Muscle of back (tissue), 3 donors: ENCODE measurements at regions not wholly inside any gene's neighbourhood (a gene's known extent, or its start where the extent isn't known, plus 50 kb on each side); places are given as distances from the start of the nearest gene placed in this dataset.

Experiments
- DNase-seq, 3 donors: peaks; one replicate each; pipeline versions ENCODE4 v3.0.0 to v3.0.0-alpha.2; 2013

DNA sequence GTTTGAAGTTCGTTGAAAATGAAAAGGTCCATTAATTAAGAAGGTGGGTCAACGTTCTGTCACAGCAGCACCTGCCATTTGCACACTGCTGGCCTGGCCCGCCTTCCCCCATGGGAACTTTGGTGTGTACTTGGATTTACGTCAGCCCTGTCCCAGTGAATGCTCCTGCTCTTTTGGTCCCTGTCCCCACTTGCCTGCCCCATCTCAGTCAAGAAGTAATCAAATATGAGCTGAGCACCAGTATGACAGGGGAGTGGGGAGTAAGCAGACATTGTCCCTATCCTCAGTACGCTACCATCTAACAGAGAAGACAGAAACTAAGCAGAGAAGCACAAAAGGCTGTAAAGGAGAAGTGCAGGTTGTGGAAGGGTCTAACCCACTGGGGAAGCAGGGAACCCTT, 65.1 kb downstream of the SLC4A3 start:
- DNase-seq, result no peak

DNA sequence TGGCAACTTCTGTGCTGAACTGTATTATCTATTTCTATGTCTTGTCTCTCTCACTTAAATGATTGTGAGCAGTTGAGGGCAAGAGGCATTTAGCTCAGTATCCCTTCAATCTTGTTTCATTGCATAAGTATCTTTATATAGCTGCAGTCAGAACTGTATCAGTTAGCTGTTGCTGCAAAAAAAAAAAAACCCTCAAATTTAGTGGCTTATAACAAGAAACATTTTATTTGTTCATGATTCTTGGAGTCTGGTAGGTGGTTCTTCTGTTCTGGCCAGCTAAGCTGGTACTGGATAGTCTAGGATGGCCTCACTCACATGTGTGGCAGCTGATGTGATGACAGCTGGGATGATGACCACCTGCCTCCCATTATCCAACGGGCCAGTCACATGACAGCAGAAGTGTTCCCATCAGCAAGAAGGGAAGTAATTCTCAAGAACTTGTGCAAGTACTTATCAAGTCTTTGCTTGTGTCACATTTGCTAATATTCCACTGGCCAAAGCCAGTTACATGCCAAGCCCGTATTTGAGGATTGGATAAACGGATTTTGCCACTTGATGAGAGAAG, 67.8 kb downstream of the SLC4A3 start:
- DNase-seq, result no peak

DNA sequence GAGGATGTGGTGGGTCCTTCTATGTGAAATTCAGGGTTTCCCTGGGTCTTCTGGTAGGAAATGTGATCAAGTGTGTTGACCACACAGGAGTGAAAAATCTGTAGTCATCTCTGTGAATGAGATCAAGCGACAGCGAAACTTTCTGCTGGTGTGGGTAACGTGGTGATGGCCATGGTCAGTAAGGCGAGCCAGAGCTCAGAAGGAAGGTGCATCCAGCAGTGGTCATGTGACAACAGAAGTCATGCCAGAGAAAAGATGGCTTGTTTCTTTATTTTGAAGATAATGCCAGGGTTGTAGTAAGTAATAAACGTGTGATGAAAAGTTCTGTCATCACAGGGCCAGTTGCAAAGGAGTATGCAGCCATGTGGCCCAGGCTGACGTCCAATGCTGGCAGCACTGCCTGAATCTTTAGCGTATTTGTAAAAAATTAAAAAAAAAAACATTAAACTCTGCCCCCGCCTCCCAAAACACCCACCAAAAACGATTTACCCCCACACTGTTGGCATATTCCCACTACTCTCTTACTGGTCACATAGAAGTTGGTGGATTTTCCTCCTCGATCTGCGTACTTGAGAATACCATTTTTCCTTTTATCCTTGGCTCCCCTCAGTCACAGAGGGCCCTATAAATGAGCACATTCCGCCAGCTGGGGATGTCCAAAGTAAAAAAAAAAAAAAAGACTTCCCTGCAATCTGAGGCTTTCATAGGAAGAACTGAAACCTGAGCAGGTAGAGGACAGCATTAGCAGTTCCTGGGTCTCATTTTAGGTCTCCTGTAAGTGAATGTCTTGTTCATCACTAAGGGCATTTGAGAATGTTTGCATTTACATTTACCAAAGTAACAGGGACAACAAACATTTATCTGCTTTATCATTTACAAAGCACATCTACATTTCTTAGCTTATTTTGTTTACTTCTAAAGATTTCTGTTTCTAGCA, 70.6 kb downstream of the SLC4A3 start:
- DNase-seq, result peak in 1 of 3 donors; percentile 42

DNA sequence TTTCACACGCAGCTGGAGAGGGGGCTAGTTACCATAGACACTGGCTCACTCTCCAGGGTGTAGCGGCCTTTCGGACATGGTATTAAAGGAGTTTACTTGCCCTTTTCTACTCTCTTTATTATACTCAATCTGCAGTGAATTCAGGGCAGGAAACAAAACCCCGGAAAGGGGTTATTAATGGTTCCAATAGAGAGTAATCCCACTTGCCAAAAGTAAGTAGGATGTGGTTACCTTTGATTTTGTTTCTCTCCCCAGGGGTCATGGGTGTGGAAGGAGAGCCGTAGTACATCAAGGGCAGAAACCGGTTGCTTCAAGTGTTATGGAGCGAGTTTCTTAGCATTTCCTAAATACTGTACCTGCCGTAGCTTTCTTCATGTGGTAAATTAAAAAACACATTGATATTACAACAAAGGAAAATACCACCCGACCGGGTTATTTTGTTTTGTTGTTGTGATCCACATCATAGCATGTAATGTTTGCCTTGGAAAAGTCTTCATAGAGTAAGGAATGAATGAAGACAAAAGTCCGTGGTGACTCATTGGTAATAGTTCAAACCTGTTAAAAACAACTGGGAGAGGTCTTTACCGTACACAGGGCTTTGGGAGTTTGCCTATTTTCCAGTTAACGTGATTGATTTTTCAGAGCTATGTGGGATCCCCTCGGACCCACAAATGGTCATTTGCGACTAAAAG, 71.5 kb downstream of the SLC4A3 start:
- no peak for DNase-seq

- DNase-seq, result no peak
These were observed 72.0 kb downstream of the SLC4A3 start for GRCh38 chr2:219699440-219699821.

DNA sequence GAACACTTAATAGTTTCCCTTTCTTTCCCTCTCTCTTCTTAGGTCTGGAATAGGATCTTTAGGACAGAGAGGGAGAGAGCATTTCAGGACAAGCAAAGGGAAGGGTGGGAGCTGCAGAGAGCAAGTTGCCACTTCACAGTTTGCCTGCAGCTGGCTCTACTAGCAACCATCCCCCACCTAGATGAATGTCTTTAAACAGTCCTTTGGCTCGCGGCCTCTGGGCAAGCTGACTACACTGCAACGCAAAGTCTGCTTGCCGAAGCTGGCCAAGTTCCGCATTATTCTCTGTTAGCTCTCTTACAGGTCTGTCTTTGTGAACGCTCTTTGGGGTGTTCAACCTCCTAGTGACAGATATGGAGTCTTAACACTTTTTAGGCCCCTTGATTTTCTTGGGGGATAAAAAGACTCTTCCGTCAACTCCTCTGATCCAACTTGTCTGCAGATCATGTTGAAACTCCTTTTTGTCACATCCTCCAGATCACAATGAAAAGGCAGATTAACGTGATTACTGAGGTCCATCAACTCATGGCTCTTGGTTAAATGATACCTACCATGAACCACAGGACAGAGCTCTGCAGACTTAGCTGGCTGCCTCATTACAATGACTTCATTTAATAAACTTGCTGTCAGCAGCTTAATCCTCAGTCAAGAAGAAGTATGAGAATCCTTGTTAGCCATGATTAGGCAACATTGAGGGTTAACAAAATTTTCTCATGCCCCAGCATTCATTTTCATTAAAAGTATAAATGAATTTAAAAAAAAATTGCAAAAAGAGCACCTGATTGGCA, 74.6 kb downstream of the SLC4A3 start:
- DNase-seq, result no peak

DNA sequence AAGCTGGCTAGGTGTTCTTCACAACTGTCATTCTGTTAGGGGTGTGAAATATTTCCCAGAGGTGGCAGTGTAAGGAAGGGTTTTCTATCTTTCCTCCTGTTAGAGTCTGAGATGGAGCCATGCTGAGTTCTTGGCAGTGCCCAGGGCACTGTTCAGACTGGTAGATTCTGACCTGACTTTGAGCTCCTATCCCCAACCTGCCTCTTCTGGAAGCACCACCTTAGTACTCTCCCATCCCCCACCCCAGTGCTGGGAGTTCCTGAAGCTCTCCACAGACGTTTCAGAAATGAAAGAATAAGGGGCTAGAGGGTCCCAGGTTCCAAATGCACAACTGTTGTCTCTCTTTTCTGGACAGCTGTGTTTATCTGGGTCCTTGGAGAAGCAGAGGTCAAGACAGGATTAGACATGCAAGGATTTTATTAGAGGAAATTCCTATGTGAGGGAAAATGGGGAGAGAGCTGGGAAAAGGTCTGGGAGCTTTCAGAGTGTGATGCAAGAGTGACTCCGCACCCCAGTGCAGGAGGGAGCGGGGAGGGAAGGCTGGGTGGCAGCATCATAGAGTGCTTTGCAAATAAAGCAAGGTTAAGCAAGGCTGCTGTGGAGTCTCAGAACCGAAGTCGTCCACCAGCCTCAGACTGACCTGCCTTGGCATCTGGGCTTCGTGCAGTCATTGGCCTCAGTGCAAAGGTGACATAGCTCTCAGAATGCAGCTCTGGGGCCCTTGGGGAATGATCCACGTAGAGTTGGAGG, 75.5 kb downstream of the SLC4A3 start:
- no peak for DNase-seq

DNA sequence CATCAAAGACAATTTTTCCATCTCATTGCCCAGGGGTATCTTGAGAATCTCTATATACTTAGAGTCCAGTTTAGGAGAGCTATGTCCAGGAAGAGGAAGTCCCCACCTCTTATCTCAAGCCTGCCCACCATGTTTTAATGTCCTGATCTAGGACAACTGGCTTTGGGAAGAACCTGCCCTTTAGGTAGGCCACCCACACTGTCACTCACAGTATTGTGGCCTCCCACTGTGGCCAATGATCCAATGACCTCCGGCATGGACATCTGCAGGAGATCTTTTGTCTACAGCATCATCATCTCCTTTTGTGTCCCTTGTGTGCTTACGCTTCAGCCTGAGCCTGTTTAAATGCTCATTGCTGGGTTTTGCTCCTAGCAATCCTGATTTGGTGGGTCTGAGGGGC, 77.4 kb downstream of the SLC4A3 start:
- DNase-seq, result no peak

GRCh38 chr2:219706823-219707281, 79.4 kb downstream of the SLC4A3 start:
- DNase-seq, result peak in 1 of 3 donors; percentile 43

GRCh38 chr2:219707496-219708285, 80.3 kb downstream of the SLC4A3 start:
- peak in 1 of 3 donors; percentile 45 for DNase-seq

GRCh38 chr2:219709331-219709761, 81.9 kb downstream of the SLC4A3 start:
- peak in 2 of 3 donors; percentile 31 to 41 for DNase-seq

DNA sequence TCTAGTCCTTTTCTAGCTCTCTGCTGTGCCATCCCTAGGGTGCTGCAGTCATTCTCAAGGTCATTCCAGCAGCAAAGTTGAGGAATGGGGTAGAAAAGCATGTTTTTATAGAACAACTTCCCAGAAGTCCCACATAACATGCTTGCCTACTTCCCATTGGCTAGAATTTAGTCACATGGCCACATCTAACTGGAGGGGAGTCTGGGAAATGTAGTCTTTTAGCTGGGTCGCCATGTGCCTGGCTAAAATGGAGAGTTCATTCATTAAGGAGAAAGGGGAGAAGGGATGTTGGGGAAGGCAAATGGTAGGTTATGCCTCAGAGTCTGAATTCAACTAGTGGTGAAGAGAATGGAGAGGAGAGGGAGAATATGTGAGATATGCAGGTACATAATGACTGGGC, 85.7 kb downstream of the SLC4A3 start:
- DNase-seq, result no peak

GRCh38 chr2:219714681-219715400, 87.4 kb downstream of the SLC4A3 start:
- DNase-seq, result no peak

- no peak for DNase-seq
These were observed 90.6 kb downstream of the SLC4A3 start for GRCh38 chr2:219718066-219718465.

- no peak for DNase-seq
These were observed 92.1 kb downstream of the SLC4A3 start for GRCh38 chr2:219719521-219719920.

DNA sequence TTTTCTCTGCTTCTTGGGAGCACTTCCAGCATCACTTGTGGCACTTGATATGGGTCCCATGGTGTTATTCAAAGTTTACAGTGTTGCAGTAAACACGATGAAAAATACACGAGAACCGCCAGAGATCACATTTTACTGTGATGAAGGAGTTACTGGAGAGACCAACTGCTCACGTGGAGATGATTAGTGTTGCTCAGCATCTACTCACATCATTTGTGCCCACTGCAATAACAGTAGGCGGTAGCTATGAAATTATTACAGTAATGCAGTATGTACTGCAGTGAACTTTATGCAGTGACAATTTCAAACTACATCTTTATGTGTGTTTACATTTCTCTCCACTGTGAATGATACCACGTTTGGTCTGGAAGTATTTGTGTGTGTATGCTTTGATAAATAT, 93.5 kb downstream of the SLC4A3 start:
- DNase-seq, result no peak

GRCh38 chr2:219722276-219722879, 94.9 kb downstream of the SLC4A3 start:
- DNase-seq, result no peak

DNA sequence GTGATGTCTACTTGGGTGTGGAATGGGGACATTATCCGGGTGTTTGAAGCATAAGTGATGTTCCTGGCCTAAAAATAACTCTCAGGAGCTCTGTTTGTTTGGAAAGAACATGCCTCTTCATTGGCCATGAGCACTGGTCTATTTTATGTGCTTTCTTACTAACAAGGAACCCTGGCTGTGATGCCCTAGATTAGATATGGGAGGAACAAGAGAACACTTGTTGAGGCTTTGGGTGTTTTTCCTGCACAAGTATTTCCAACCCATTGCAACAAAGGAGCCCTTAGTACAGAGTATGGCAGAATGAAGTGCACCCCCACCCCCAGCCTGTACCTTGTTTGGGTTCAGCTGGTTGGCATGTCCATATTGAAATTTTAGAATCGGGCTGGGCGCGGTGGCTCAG, 95.9 kb downstream of the SLC4A3 start:
- DNase-seq, result no peak

DNA sequence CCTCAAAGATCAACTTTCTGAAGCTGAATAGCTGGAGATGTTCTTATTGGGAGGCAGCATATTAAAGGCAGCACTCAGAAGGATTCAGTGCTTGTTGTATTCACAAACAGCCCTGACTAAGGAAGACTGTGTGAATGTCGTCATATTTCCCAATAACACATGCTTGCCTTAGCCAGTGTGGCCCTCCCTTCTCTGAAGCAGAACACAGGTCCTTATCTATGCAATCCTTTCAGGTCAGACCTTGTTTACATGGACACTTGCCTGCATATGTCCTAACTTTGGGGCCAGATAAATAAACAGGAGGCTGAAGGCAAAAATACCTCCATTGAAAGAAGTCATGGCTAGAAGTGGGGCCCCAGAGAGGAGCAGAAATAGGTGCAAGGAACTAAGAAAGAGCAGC, 97.2 kb downstream of the SLC4A3 start:
- DNase-seq, result no peak
